ENCODE measurements at regions not wholly inside any gene's neighbourhood (a gene's known extent, or its start where the extent isn't known, plus 50 kb on each side); places are given as distances from the start of the nearest gene placed in this dataset.

- no peaks in the 10 kb centered on the region for H3K27me3 ChIP-seq (ENCODE audit: insufficient read depth)
- no peaks in the 10 kb centered on the region for H3K4me1 ChIP-seq (ENCODE audit: control insufficient read depth in 1 of 2, insufficient read depth in 2 of 2, low read depth in 1 of 2, low read length in 1 of 2)
- no peaks in the 10 kb centered on the region for H3K79me2 ChIP-seq (ENCODE audit: insufficient read depth)
- H3K9ac ChIP-seq: no peak overlapping the region
- TF ChIP-seq NRF1 (IDR thresholded peaks at IDR 0.05; ENCODE audit: low read depth, low read length) (no peak), MEF2A (IDR thresholded peaks at IDR 0.05; ENCODE audit: borderline replicate concordance, low read depth) (no peak), TEAD4 (IDR thresholded peaks at IDR 0.05; ENCODE audit: borderline replicate concordance, insufficient read depth) (no peak), RXRA (IDR thresholded peaks at IDR 0.05; ENCODE audit: borderline replicate concordance, low read depth) (no peak), ELF1 (IDR thresholded peaks at IDR 0.05) (no peak), CHD2 (IDR thresholded peaks at IDR 0.05; ENCODE audit: low read length, partially characterized antibody) (no peak), RFX5 (IDR thresholded peaks at IDR 0.05; ENCODE audit: low read length) (no peak), TCF12 (IDR thresholded peaks at IDR 0.05) (no peak), FOSL2 (IDR thresholded peaks at IDR 0.05; ENCODE audit: borderline replicate concordance, low read depth) (no peak), TAF1 (IDR thresholded peaks at IDR 0.05; ENCODE audit: borderline replicate concordance, low read depth, low read length) (no peak)
- TF ChIP-seq, protein P1, sequence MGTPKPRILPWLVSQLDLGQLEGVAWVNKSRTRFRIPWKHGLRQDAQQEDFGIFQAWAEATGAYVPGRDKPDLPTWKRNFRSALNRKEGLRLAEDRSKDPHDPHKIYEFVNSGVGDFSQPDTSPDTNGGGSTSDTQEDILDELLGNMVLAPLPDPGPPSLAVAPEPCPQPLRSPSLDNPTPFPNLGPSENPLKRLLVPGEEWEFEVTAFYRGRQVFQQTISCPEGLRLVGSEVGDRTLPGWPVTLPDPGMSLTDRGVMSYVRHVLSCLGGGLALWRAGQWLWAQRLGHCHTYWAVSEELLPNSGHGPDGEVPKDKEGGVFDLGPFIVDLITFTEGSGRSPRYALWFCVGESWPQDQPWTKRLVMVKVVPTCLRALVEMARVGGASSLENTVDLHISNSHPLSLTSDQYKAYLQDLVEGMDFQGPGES (IDR thresholded peaks at IDR 0.05; ENCODE audit: low read depth, low read length): no peak
- no peaks in the 10 kb centered on the region for H3F3A ChIP-seq (replicated peaks; ENCODE audit: insufficient read depth)
- H3K27ac ChIP-seq (ENCODE audit: low read depth in 2 of 2, low read length in 1 of 2): no peak overlapping the region
- ChIA-PET POLR2A (no interaction called here), CTCF (no interaction called here)
- no peak overlapping the region for H2AFZ ChIP-seq (ENCODE audit: low read depth)
- no peak for DNase-seq
- no peak overlapping the region for H3K4me3 ChIP-seq (ENCODE audit: low read depth in 2 of 2, low read length in 1 of 2)
- 0% methylated on average over 2 of the region's 2 CpGs for WGBS (ENCODE audit: low lambda C conversion rate)
- H4K20me1 ChIP-seq (ENCODE audit: insufficient read depth): no peaks in the 10 kb centered on the region
- H3K9me2 ChIP-seq: no peaks in the 10 kb centered on the region
- H3K4me2 ChIP-seq: no peak overlapping the region
- H3K36me3 ChIP-seq (replicated peaks in 1 of 2; ENCODE audit: control insufficient read depth in 1 of 2, insufficient read depth in 2 of 2, low read length in 1 of 2): no peaks in the 10 kb centered on the region
- no peaks in the 10 kb centered on the region for H3K9me3 ChIP-seq
Measured at GRCh38 chr13:22076658-22077057, 405.8 kb downstream of the FGF9 start.

DNA sequence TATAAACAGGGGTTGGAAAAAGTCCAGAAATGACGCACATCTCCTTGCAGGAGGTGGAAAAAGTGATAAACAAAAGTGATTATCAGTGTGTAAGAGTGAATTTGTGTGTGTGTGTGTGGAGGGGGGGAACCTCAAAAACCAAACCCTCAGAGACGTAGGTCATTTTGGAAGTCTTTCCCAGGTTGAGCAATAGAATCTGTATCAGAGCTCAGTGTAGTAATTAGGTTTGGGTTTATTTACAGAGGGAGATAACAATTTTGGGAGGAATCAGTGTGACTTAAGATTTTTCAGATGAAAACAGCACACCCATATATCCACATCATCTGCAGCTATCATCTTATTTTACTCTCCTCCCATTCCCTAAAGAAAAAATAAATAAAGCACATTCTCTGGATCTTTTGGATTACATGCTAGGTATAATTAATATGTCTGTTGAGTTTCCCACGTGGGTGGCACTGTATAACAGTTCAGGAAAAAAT is 406.4 kb downstream of the FGF9 start:
- no peak overlapping the region for H2AFZ ChIP-seq (ENCODE audit: low read depth)
- POLR2A ChIA-PET: no interaction called here
- no peaks in the 10 kb centered on the region for H3K9me2 ChIP-seq
- H3K4me3 ChIP-seq (ENCODE audit: low read depth in 2 of 2, low read length in 1 of 2): no peak overlapping the region
- no peaks in the 10 kb centered on the region for H3K4me1 ChIP-seq (ENCODE audit: control insufficient read depth in 1 of 2, insufficient read depth in 2 of 2, low read depth in 1 of 2, low read length in 1 of 2)
- no peaks in the 10 kb centered on the region for H4K20me1 ChIP-seq (ENCODE audit: insufficient read depth)
- H3K9ac ChIP-seq: no peak overlapping the region
- CTCF ChIA-PET: no interaction called here
- H3F3A ChIP-seq (replicated peaks; ENCODE audit: insufficient read depth): no peaks in the 10 kb centered on the region
- H3K27me3 ChIP-seq (ENCODE audit: insufficient read depth): no peaks in the 10 kb centered on the region
- WGBS (ENCODE audit: low lambda C conversion rate): 2% methylated on average over 3 of the region's 3 CpGs
- no peaks in the 10 kb centered on the region for H3K79me2 ChIP-seq (ENCODE audit: insufficient read depth)
- H3K4me2 ChIP-seq: no peak overlapping the region
- DNase-seq: no peak
- TF ChIP-seq ZBTB33 (IDR thresholded peaks at IDR 0.05; ENCODE audit: borderline replicate concordance, low read depth) (no peak), TAF1 (IDR thresholded peaks at IDR 0.05; ENCODE audit: borderline replicate concordance, low read depth, low read length) (no peak), FOXJ3 (CRISPR knock-in tag; IDR thresholded peaks at IDR 0.05) (no peak), SIN3A (IDR thresholded peaks at IDR 0.05; ENCODE audit: borderline replicate concordance, low read depth, low read length) (no peak), ELF1 (IDR thresholded peaks at IDR 0.05) (no peak)
- TF ChIP-seq, protein P2, sequence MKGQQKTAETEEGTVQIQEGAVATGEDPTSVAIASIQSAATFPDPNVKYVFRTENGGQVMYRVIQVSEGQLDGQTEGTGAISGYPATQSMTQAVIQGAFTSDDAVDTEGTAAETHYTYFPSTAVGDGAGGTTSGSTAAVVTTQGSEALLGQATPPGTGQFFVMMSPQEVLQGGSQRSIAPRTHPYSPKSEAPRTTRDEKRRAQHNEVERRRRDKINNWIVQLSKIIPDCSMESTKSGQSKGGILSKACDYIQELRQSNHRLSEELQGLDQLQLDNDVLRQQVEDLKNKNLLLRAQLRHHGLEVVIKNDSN (IDR thresholded peaks at IDR 0.05; ENCODE audit: borderline replicate concordance, low read depth): no peak
- H3K9me3 ChIP-seq: no peaks in the 10 kb centered on the region
- no peaks in the 10 kb centered on the region for H3K36me3 ChIP-seq (replicated peaks in 1 of 2; ENCODE audit: control insufficient read depth in 1 of 2, insufficient read depth in 2 of 2, low read length in 1 of 2)
- no peak overlapping the region for H3K27ac ChIP-seq (ENCODE audit: low read depth in 2 of 2, low read length in 1 of 2)

All from SK-N-SH (cell line).